SW 1271 (cell line): ENCODE measurements at regions not wholly inside any gene's neighbourhood (a gene's known extent, or its start where the extent isn't known, plus 50 kb on each side); places are given as distances from the start of the nearest gene placed in this dataset.
"Not testable (repeated sequence)": the region's sequence is repeated elsewhere in the genome, so short reads cannot be mapped to it uniquely, and the experiment has no call there.

Source experiments
- DNase-seq, 2 experiments: peaks; one replicate each; lab custom pipeline; 2025; lab: John Stamatoyannopoulos, UW

- no peak for DNase-seq
Measured at GRCh38 chr7:94173436-94173835, 169.3 kb upstream of the BET1 start.

DNA sequence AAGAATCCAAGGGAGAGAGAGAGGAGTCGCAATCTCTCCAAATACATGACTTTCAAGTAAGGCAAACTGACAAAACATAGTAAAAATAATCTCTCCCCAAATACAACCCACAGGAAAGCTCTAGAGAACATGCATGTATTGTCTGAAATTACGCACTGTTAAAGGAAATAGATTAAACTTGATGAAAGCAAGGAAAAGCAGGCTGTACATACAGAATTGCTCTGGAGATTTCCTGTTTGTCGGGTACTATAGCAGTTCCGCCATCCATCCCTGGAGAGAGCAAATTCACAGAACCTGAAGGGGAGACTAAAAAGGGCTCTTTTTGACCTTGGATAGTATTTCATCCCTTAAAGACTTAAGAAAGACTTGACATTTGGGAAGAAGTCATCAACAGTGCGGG lies 170.2 kb upstream of the BET1 start:
- no peak for DNase-seq

DNA sequence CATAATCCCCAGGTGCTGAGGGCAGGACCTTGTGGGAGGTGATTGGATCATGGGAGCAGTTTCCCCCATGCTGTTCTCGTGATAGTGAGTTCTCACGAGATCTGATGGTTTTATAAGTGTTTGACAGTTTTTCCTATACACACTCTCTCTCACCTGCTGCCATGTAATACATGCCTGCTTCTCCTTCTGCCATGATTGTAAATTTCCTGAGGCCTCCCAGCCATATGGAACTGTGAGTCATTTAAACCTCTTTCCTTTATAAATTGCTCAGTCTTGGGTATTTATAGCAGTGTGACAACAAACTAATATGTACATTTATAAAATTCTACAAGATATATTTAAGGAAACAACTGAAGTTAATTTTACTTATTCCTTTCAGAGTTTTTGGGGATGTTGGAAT lies 170.8 kb upstream of the BET1 start:
- no peak for DNase-seq

DNA sequence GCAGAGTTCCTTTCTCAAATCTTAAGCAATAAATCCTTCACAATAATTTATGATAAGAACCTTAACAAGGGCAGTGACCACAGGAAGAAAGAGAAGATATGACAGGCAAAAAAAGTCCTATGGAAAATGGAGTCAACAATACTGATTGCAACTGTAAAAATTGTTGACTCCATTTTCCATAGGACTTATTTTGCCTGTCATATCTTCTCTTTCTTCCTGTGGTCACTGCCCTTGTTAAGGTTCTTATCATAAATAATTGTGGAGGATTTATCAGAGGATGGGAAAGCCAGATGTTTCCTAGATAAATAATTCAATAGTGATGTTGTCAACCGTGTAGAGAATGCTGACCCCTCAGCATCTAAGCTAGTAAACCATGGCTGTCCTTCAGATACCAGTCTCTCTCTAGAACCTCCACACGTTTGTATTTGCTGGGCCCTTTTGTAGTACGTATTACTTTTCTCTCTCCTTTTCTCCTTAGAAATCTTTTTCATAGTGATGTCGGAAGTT lies 172.6 kb upstream of the BET1 start:
- no peak for DNase-seq

GRCh38 chr7:94177441-94177840 lies 173.3 kb upstream of the BET1 start:
- no peak for DNase-seq

- DNase-seq, result no peak
Measured at GRCh38 chr7:94178230-94178629, 174.1 kb upstream of the BET1 start.

DNA sequence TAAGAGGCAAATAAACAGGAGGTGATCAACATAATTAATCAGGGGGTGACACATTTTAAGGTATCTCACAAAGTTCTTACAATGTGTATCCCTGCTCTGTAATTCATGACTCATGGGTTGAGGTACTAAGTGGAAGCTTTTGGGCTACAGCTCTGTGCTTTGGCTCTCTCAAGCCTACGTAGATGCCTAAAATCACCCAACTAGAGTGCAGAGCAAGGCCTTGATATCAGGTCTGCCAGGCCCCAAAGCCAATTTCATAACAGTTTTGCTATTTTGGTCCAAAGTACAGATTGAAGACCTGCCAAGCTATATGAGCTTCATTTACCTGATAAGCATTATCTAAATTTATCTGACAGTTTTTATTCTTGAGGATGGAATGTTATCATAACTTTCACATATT lies 175.3 kb upstream of the BET1 start:
- no peak for DNase-seq

- DNase-seq, result peak in 1 of 2 experiments; percentile 23
Measured at GRCh38 chr7:94182066-94182465, 177.9 kb upstream of the BET1 start.

- no peak for DNase-seq
Measured at GRCh38 chr7:94182721-94183120, 178.6 kb upstream of the BET1 start.

GRCh38 chr7:94183289-94183749 lies 179.2 kb upstream of the BET1 start:
- DNase-seq, result peak; percentile 98 to 100

GRCh38 chr7:94183891-94184290 lies 179.7 kb upstream of the BET1 start:
- peak in 1 of 2 experiments; percentile 43 for DNase-seq

GRCh38 chr7:94188350-94188749 lies 184.2 kb upstream of the BET1 start:
- DNase-seq, result no peak

DNA sequence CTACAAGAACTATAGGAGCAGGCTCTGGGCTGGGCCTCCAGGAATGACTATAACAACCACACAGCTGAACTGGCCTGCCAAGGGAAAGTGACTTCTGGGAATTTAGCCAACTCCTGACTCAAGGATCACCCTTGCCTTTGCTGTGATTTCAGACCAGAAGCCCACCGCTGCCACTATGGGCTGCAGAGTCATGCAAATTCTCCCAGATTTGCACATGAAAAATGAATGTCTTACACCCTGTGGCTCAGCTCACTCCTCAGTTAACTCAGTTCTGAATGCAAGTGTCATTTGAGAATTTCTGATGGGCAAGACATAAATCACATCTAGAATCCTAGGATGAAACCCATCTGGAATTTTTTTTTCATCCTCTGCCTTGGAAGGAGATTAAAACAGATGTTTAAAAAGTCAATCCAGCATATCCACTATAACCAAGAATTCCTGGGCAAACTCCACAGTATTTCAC lies 186.5 kb upstream of the BET1 start:
- DNase-seq, result peak; percentile 26 to 68

DNA sequence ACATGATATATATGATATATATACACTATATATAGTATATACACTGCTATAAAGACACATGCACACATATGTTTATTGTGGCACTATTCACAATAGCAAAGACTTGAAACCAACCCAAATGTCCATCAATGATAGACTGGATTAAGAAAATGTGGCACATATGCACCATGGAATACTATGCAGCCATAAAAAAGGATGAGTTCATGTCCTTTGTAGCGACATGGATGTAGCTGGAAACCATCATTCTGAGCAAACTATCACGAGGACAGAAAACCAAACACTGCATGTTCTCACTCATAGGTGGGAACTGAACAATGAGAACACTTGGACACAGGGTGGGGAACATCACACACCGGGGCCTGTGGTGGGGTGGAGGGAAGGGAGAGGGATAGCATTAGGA lies 190.3 kb upstream of the BET1 start:
- DNase-seq, result not testable (repeated sequence)

- DNase-seq, result no peak
Measured at GRCh38 chr7:94195201-94195600, 191.0 kb upstream of the BET1 start.

GRCh38 chr7:94195813-94196212 lies 191.7 kb upstream of the BET1 start:
- DNase-seq, result no peak

- no peak for DNase-seq
Measured at GRCh38 chr7:94205529-94205928, 189.2 kb upstream of the COL1A2 start.

GRCh38 chr7:94206295-94206694 lies 188.4 kb upstream of the COL1A2 start:
- DNase-seq, result no peak

- DNase-seq, result no peak
Measured at GRCh38 chr7:94212160-94212559, 182.5 kb upstream of the COL1A2 start.

DNA sequence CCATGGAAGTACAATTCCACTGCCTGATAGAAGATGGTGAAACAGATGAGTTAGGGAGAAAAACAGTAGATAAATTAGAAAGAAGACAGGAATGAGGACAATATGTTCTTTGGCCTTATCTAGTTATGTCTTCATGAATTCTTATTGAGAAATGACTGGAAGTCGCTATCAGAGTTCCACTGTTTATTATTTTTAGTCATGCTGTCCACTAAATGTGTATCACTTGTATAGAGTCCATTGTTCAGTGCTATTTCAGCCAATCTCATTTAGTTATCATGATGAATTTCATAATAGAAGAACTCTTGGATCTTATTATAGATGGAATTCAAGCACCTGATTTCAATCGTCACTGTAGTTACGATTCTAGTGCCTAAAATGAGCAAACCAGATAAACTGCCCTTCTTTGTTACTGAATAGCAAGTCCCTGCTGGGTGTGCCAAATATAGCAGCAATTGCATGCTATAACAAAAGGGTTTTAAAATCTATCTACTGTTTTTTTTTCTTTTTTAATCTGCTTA lies 177.7 kb upstream of the COL1A2 start:
- DNase-seq, result no peak

GRCh38 chr7:94217766-94218165 lies 176.9 kb upstream of the COL1A2 start:
- DNase-seq, result no peak

- no peak for DNase-seq
Measured at GRCh38 chr7:94222516-94222915, 172.2 kb upstream of the COL1A2 start.

DNA sequence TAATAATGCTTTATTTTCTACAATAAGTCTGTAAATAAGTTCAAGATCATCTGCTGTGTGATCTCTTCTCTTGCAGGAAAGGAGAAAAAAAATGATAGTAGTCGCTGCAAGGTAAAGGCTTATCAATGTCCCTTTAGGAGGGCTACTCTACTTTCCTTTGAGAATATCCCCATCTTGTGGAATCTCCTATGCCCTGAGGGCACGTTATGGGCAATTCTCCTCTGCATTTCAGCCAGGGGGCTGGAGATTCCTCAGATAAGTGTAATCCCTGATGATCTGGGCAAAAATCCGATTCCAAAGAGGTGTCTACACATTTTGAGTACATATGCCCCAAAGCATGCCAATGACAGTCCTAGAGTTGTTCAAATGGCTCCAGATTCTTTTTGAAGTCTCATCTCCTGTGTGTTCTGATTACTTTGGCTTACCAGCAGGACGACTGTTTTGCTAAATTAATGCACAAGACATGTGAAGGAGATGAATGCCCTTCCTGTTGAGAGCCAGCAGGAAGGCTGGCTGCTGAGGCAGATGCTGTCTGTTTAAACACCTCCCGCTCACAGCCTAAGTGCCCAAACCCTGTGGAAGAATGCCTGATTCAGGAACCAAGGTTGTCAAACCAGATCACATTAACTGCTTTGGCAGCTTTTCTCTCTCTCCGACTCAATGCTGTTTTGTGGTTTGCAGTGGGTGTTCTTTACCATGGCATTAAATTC lies 171.2 kb upstream of the COL1A2 start:
- peak in 1 of 2 experiments; percentile 53 for DNase-seq

DNA sequence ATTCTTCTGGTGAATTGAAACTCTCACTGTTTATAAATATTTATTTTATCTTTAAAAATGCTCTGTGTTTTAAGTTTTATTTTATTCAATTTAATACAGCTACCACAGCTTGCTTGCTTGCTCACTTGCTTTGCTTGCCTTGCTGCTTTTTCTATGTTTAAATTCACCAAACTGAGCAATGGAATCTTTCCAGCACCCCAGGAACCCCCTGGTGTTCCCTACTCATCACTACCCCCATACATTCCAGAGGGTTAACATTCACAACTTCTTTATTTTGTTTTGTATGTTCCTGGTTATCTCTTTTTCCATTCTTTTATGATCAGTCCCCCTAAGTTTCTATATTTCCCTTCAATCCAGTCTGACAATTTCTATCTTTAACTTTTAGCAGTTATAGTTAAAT lies 166.5 kb upstream of the COL1A2 start:
- DNase-seq, result no peak
